NCI-H524 (cell line): ENCODE measurements at regions not wholly inside any gene's neighbourhood (a gene's known extent, or its start where the extent isn't known, plus 50 kb on each side); places are given as distances from the start of the nearest gene placed in this dataset.
A peak's percentile ranks its signal among the peaks of the same experiment; 100 is the strongest.

Source experiments
- DNase-seq, 2 experiments: peaks; one replicate each; lab custom pipeline; 2025; lab: John Stamatoyannopoulos, UW

DNA sequence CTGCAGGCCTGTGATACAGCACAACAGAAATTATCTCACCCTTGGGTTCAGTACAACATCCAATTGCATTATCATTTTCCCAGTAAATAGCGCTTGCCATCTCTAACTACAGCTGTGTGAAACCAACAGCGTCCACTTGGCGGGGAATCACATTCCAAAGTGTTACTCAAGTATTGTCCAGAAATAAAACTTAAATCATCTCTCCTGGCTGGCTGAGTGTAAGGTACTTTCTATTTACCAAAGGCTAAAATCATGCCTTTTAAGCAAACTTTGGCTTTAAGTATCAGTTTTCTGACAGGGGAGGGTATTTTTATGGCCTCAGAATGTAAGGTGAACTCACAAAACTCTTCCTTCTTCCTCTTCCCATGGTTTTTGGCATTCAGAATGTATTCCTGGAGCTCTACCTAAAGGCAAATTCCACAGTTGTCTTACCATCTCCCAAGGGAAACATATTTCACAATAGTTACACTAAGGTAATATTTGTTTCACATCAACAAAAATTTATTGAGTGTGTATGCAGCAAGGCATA lies 205.6 kb upstream of the MPDZ start:
- no peak for DNase-seq

DNA sequence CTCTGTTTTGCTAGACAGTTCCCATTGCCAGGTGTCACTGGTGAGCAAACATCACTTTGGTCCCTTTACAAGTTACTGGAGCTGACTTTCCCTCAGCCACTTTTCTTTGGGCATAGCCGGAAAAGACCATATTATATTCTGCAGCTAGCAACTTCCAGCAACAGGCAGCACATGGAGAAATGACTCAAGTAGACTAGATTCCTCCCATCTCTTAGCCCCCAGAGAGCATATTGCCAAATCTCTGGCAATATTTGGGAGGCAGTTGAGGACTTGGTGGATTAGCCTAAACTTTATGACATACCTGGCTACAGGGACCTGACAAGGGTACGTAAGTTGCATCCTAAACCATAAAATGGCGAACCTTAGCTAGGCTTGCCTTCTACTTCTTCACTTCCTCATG lies 204.7 kb upstream of the MPDZ start:
- DNase-seq = no peak

DNA sequence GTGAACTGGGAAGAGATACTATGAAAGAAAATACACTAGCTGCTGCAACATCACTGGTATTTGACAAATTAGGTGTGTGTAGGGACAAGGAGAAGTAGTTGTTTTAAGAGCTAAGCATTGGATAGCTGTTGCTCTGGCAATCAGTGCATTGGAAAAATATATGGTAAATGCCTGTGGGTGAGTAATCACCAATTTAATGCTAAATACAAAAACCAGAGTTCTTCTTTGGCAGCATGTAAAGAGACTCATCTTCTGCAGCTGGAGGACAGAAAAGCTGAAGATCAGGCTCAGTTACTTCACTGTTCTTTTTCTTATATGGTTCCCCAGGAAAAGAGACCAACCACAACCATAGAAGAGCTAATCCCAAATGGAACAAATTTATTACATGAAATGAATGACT lies 201.8 kb upstream of the MPDZ start:
- DNase-seq = no peak

DNA sequence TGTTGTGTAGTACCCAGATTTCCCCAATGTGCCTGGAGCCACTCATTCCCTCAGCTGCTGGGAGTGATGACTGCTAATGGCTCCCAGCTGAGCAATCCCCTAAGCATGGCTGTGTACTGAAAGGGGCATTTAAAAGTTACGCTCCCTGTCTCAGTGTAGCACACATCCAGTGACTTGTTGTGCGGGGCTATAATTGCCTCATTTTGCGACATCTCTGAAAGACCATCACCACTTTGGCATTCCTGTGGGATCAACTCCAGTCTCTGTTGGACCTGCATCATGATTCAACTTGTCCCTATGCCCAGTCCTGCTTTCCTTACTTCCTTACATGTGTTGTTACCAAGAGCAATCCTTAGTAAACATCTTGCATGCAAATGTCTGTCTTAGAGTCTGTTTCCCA lies 201.2 kb upstream of the MPDZ start:
- no peak for DNase-seq

DNA sequence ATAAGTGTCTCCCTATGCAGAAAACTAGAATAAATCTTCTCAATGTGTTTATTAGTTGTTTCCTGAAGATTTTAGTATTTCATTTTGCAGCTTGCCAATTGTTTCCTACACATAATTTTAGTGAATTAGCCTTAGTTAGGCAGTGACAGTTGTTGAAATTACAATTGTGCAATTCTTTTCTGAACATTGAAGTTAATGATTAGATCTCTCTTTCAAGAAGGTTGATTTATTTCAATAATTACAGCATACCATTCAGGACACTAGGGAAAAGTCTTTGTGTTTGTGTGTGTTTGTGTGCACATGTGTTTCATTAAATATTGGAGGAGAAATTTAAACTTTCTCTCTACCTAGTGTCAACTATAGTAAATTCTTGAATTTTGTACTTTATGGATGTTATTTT lies 199.6 kb upstream of the MPDZ start:
- no peak for DNase-seq

DNA sequence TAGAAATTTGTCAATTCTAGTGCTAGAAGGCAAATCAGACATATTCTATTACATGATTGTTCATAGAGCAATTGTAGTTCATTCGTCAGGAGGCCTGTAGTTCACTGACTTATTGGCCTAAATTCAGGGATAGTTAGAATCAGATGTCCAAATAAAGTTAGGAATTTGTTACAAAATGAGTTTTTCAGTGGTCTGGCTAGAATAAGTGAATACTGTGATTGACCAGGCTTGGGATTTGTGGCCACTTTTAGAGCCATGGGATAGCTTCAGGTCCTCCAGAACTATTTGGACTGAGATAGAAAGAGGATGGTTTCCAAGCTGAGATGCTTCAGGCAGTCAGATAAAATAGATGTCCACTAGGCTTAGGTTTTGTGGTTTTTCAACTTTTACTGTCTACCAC lies 199.1 kb upstream of the MPDZ start:
- no peak for DNase-seq

DNA sequence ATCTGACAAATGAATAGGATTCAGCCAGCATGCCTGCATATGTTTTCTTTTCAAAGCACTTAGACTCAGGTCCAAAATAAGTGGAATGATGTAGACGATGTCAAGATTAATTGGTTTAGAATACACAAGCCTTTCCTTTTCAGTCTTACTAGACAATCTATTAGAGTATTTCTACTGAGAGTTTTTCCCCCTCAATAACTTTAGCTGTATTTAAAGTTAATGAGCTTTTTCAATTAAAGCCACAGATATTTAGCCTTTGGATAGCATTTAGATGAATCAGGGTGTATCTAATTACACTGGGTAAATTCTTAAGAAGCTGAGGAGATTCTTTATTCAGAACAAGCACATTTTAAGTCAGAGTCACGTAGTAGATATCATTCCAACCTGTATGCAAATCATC lies 198.7 kb upstream of the MPDZ start:
- no peak for DNase-seq

DNA sequence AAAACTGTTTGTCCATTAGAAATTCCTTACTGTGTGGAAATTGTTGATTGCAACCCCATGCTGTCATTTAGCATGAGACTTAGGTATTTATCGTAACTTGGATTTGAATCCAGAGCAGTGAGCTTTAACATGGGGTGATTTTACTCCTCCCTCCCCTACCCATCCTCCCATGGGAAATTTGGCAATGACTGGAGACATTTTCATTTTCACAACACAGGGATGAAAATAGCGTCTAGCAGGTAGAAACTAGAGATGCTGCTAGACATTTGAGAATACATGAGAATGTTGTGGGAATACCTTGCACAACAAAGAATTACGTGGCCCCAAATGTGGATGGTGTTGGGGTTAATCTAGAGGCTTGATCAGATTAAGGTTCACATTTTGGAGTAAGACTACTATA lies 191.3 kb upstream of the MPDZ start:
- no peak for DNase-seq

DNA sequence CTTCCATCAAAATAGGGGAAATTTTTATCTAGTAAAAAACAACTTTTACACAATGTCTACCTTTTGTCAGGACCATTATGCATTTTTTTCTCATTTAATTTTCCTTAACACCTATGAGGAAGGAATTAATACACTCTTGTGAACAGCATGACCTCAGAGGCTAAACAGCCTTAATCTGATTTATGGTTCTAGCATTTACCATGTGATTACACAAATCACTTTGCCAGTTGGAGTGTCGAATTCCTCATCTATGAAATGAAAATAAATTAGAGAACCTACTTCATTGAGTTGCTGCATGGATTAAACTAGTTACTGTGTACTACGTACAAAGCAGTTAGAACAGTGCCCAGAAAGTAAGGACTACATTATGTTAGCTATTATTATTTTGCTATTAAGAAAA lies 187.7 kb upstream of the MPDZ start:
- peak; percentile 25 to 65 for DNase-seq

DNA sequence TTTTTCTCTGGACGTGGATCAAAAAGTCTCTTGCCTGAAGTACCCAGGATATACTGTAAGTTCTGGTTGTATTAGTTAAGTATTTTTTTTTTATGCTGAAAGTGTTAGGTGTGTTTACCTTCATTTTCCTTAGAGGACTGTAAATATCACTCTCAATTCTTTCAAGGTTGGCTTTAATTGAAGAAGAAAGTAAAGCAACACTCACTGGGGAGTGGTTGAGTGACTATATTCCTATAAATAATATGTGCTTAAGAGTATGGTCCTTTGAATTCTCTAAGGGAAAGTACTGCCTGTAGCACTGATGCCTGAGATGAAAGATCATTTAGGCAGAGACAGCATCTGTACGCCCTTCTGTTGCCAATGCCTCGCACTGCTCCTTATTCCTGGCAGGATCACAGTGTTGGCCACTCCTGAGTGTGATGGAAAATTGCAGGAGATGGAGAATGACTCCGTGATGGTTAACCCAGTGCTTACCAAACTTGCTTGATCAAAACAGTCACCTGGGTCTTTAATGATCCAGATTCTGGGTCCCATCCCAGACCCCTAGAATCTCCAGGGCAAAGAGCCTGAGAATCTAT lies 182.0 kb upstream of the MPDZ start:
- peak in 1 of 2 experiments; percentile 23 for DNase-seq

DNA sequence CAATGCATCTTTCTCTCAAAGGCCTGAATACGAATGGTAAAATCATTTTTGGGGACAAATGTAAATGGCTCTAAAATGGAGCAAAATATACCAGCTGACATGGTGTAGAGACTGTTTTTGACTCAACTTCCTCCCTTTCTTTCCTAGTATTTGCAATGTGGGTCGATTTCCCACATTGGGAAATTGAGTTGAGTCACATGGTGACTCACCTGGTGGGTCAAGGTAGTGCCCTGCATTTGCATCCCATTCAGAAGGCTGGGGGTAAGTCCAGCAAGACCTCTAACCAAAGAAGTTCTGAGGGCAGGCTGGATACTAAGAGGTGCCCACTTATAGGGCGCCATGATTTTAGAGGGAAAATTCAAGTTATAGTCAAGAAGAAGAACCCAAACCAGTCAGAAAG lies 179.6 kb upstream of the MPDZ start:
- DNase-seq = no peak

DNA sequence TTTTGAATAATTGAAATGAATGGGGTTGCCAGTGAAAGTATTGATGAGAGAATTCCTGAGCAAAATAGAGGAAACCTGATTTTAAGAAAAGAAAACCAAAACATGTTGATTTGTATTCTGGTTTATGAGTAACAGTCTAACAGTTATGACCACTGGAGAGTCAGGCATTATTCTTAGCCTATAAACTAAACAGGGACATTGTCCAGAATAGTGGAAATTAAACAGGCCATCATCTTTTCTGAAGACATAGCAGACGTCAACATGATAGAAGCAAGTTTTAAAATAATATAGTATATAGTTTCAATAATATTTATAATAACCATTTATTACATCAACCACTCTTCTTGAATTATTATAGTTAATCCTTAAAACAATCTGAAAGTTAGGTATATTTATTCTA lies 178.3 kb upstream of the MPDZ start:
- no peak for DNase-seq

DNA sequence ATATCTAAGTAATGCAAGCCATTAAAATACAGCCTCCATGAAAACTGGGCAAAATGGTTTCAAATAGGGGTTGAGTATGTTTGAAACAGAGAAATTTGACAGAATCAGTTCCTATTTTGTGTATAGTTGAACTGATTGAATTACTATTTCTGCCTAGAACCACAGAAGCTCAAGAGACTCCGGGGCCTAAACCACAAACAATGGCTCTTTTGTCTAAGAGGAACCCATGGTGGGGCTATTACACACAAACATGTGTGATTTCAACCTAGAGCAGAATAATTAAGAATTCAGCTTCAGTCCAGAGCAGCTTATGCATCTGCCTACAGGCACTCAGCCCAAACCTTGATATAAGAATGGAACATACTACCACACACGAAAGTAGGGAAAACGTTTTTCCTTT lies 171.2 kb upstream of the MPDZ start:
- DNase-seq = no peak

DNA sequence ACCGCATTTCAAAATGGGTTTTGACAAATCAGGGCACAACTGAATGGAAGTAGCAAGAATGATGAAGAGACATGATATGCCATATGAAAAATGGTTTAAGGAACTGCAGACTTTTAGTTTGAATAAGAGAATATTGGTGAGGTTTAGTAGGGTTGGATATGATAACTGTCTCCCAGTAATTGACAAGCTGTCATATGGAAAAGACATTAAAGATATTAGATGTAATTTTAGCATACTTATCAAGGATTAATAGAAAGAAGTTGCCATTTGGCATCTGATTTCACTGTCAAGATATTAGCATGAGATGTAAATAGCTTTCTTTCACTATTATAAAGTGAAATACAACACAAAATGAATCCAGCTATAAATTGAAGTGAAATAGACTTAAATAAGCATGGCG lies 169.0 kb upstream of the MPDZ start:
- peak in 1 of 2 experiments; percentile 30 for DNase-seq

DNA sequence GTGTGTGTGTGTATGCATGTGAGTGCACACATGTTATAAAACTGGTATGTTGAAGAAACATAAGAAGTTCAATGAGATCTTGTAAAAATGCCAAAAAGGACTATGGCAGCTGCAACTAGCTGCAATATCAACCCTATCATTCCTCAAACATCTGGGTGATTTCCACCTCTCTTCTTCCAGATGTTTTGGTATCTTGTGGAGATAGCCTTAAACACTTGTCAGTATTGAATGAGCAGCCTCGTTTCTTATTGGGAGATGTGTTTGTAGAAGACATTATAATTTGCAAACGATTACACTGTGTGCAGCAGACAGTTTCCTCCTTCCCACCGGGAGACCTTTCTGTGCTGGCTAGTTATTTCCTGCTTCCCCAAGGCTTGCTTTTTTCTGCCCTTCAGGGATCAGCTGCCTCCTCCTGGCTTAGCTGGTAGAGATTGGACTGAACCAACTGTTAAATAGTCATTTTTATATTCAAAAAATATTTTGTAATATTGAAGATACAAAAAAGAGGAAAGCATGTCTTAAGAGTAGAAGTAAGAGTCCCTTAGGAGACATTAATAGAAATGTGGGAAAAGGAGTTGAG lies 168.4 kb upstream of the MPDZ start:
- DNase-seq = no peak

DNA sequence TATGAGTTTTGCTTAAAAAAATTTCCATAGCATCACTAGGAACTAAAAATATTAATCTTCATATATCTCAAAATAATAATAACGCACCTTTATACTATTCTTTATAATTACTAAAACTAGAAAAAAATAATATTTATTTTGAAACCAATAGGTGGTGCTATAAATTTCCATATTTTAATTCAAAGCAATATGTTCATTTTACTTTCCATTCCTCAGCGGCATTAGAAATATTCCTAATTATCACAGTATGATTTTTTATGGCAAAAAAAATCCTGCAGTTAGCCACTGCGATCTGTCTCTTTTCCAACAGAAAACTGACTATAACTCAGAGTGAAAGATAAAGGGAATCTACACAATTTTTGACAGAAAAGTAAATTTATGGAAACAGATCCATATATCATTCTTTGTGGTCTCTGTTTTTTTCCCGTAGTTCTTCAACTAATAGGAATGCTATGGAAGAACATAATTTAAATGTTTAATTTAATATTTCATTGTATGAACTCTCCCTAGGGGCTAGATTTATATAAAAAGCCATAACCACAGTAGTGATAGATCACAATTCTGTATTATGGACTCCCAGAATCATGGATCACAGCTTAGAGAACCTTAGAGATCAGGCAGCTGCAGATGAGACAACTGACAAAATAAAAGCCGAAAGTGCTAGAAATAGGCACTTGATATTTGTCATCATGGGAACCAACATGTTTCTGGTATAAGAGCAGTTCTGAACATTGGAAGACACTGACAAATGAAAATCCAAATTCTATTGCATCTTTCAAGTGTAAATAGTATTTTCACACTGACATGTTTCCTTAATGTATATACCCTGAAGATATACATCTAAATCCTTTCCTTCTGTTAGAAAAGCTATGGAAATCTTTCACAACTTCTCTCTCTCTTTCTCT lies 167.7 kb upstream of the MPDZ start:
- DNase-seq = no peak

DNA sequence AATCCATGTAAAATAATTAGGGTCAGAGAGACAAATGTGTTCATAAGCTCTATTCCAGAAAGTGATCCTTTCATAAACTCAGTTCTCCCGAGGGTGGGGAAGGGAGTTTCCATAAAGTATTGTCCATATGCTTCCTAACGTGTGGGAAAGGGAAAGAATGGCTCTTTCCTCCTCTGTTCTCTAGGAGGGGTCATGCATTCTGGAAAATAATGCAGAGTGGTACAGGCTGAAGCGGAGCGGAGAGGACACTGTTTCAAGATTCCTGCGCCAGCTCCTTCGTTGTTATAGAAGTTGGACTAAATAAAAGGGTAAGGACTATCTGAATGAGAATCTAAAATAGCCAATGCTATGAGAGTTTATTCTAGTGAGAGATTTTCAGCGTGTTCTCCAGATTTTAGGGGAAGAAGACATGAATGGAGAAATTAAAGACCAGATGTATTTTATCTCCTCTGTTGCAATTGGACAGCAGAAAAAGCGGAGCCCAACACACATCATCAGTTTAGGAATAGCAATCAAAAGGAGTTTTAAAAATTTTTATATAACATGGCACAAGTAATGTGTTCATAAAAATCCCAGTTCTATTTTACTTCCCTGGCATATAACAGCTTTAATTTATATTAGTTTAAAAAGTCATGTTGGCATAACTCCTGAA lies 166.9 kb upstream of the MPDZ start:
- no peak for DNase-seq

DNA sequence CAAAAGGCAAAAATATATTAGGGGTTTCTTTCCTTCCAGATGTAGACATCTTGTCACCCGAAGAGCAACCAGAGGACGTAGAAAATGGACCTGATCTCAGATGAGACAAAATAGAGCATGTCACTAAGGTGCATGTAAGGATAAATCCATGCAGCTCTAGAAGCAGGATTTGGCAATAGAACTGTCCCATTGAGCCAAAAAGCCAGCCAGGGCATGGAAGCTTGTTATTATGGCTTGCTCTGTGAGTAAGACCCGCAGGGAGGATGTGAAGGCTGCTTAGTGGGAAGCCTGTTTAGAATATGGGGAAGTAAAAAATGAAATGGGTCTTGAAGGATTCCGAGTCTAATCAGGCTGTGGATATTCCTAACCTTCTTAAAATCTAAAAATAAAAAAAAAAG lies 165.6 kb upstream of the MPDZ start:
- DNase-seq = no peak

DNA sequence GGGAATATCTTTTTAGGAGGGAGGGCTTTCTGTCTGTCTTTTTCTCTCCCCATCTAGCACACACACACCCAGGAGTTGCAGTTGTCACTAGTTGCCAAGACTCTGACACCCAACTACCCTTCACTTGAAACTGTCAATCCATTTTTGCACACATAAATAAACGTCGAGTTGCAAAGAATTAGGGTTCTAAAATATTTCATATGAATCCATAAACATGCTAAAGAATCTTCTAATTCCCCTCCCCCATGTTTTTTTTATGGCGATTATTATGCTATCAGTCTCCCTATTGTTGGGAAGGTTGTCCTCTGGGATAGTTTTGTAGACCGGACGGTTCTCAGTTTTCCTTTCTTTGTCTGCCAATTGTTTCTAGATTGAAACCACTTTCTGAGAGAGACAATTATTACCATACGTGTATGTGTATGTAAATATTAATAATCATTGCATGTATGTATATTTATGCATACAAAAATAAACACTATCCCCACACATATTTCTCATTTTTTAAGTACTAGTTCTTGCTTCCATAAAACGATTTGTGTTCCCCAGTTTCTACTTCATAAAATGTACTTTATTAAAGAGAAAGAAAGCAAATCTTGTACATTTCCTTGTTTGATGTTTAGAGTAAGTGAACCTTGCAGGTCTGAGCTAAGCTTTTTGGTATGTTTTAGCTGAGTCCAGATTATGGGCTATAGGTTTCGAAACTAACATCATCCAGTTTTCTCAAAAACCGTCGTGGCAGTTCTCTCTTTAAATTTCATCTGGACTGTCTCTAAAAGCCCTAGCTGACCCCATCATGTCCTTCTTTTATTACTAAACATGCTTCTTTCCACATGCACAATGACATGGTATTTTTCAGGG lies 165.0 kb upstream of the MPDZ start:
- no peak for DNase-seq

DNA sequence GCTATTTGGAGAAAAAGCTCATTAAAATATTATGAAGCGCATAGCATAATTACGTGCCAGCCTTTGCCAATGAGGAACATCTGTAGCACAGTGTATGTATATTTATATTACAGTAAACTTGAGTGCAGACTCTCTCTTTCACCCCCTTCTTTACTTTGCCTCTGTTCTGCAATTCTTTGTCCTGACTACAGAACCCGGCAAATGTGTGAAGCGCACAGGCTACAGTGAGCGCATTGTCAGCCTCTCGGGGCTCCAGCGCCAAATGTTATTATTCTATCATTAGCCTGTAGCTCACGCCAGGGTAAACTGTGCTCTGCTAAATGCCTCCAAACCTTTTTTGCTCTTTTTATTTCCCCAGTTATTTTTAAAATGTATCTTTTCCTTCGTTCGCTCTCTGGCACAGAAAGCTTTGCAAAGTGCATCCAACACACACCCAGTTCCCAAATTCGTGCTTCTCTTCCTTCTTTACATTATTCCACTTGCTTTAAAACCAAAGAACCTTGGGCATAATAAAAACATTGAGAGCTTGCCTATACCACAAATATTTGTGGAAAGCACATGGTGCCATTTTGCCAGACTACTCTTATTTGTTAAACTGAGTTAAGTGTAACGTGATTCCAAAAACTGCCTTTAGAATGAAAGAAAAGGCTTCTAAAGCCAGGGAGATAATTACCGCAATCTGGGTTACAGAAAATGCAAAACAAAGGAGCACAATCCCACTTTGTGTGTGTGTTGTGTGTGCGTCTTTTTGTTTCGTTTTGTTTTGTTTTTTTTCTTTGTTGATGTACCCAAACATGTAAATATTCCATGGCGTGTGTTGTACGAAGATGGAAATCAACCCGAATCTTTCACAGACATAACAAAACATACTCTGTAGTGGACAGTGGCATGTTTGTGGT lies 164.1 kb upstream of the MPDZ start:
- DNase-seq = no peak
